Fibroblast of skin of left biceps (primary cell): ENCODE measurements at regions not wholly inside any gene's neighbourhood (a gene's known extent, or its start where the extent isn't known, plus 50 kb on each side); places are given as distances from the start of the nearest gene placed in this dataset.
"Not testable (repeated sequence)": the region's sequence is repeated elsewhere in the genome, so short reads cannot be mapped to it uniquely, and the experiment has no call there.

Source experiments
- DNase-seq, 2 experiments: peaks; one replicate each; pipeline ENCODE4 v3.0.0-alpha.2; 2013; ENCODE audit warnings: low read depth in 2 of 2

GRCh38 chr15:44817797-44818196 lies 81.5 kb downstream of the TRIM69 start:
- not testable (repeated sequence) for DNase-seq

- DNase-seq = not testable (repeated sequence)
Measured at GRCh38 chr15:44819331-44819987, 83.1 kb downstream of the TRIM69 start.

GRCh38 chr15:44820535-44820934 lies 84.2 kb downstream of the TRIM69 start:
- DNase-seq = not testable (repeated sequence)

GRCh38 chr15:44820967-44821366 lies 84.6 kb downstream of the TRIM69 start:
- not testable (repeated sequence) for DNase-seq

GRCh38 chr15:44824277-44825145 lies 88.2 kb downstream of the TRIM69 start:
- DNase-seq = not testable (repeated sequence)

- not testable (repeated sequence) for DNase-seq
Measured at GRCh38 chr15:44826583-44826982, 90.3 kb downstream of the TRIM69 start.

GRCh38 chr15:44828229-44828914 lies 92.0 kb downstream of the TRIM69 start:
- not testable (repeated sequence) for DNase-seq

GRCh38 chr15:44829150-44829549 lies 92.8 kb downstream of the TRIM69 start:
- DNase-seq = not testable (repeated sequence)

GRCh38 chr15:44830692-44831408 lies 94.5 kb downstream of the TRIM69 start:
- not testable (repeated sequence) for DNase-seq

GRCh38 chr15:44831409-44831741 lies 95.0 kb downstream of the TRIM69 start:
- DNase-seq = not testable (repeated sequence)

GRCh38 chr15:44832133-44832532 lies 95.8 kb downstream of the TRIM69 start:
- not testable (repeated sequence) for DNase-seq

- DNase-seq = not testable (repeated sequence)
Measured at GRCh38 chr15:44833081-44833480, 96.8 kb downstream of the TRIM69 start.

- DNase-seq = not testable (repeated sequence)
Measured at GRCh38 chr15:44833761-44834160, 97.4 kb downstream of the TRIM69 start.

GRCh38 chr15:44835082-44835481 lies 98.8 kb downstream of the TRIM69 start:
- not testable (repeated sequence) for DNase-seq

GRCh38 chr15:44836094-44836493 lies 99.8 kb downstream of the TRIM69 start:
- DNase-seq = no peak

- DNase-seq = not testable (repeated sequence)
Measured at GRCh38 chr15:44838929-44839328, 102.6 kb downstream of the TRIM69 start.

- not testable (repeated sequence) for DNase-seq
Measured at GRCh38 chr15:44841762-44842161, 105.4 kb downstream of the TRIM69 start.

GRCh38 chr15:44842883-44843282 lies 106.6 kb downstream of the TRIM69 start:
- DNase-seq = not testable (repeated sequence)

- DNase-seq = not testable (repeated sequence)
Measured at GRCh38 chr15:44844936-44845335, 108.6 kb downstream of the TRIM69 start.

- DNase-seq = not testable (repeated sequence)
Measured at GRCh38 chr15:44846156-44846555, 109.8 kb downstream of the TRIM69 start.

GRCh38 chr15:44847555-44847954 lies 108.9 kb upstream of the TERB2 start:
- DNase-seq = not testable (repeated sequence)

GRCh38 chr15:44848859-44849258 lies 107.6 kb upstream of the TERB2 start:
- DNase-seq = not testable (repeated sequence)
